Urothelium cell line (cell line): ENCODE measurements at regions not wholly inside any gene's neighbourhood (a gene's known extent, or its start where the extent isn't known, plus 50 kb on each side); places are given as distances from the start of the nearest gene placed in this dataset.

ENCODE experiments used
- DNase-seq: peaks from one replicate; pipeline ENCODE4 v3.0.0; 2011; ENCODE audit warnings: low spot score, mixed read lengths
- FAIRE-seq: peaks from 2 replicates; lab custom pipeline; 2011; peaks lifted over from hg19 to GRCh38; lab: Jason Lieb, UNC

- FAIRE-seq = no peak
- DNase-seq = no peak
These were observed 395.1 kb downstream of the RAPGEF2 start for GRCh38 chr4:159497936-159498335.

GRCh38 chr4:159498446-159499115 lies 395.7 kb downstream of the RAPGEF2 start:
- DNase-seq (no peak), FAIRE-seq (no peak)

- DNase-seq (no peak), FAIRE-seq (no peak)
These were observed 398.0 kb downstream of the RAPGEF2 start for GRCh38 chr4:159500861-159501260.

- no peak for FAIRE-seq
- DNase-seq = no peak
These were observed 400.5 kb downstream of the RAPGEF2 start for GRCh38 chr4:159503236-159504008.

GRCh38 chr4:159504684-159505083 lies 401.8 kb downstream of the RAPGEF2 start:
- peak; percentile 48 for DNase-seq
- FAIRE-seq = no peak

GRCh38 chr4:159505266-159505975 lies 402.5 kb downstream of the RAPGEF2 start:
- FAIRE-seq = no peak

GRCh38 chr4:159506801-159507517 lies 404.1 kb downstream of the RAPGEF2 start:
- no peak for FAIRE-seq
- no peak for DNase-seq

More at GRCh38 chr4:159505266-159505975, 402.5 kb downstream of the RAPGEF2 start:
- DNase-seq = no peak

GRCh38 chr4:159508917-159509500 lies 406.1 kb downstream of the RAPGEF2 start:
- no peak for FAIRE-seq
- DNase-seq = no peak

GRCh38 chr4:159512348-159512747 lies 409.5 kb downstream of the RAPGEF2 start:
- DNase-seq = no peak
- FAIRE-seq = no peak

GRCh38 chr4:159515314-159516025 lies 412.6 kb downstream of the RAPGEF2 start:
- DNase-seq (no peak), FAIRE-seq (no peak)

- FAIRE-seq (no peak), DNase-seq (no peak)
These were observed 413.8 kb downstream of the RAPGEF2 start for GRCh38 chr4:159516556-159517140.

GRCh38 chr4:159520074-159520473 lies 417.2 kb downstream of the RAPGEF2 start:
- FAIRE-seq (no peak), DNase-seq (no peak)

GRCh38 chr4:159526172-159526571 lies 423.3 kb downstream of the RAPGEF2 start:
- no peak for FAIRE-seq

GRCh38 chr4:159534655-159535054 lies 431.8 kb downstream of the RAPGEF2 start:
- FAIRE-seq (no peak), DNase-seq (no peak)

More at GRCh38 chr4:159526172-159526571, 423.3 kb downstream of the RAPGEF2 start:
- DNase-seq = no peak

- no peak for FAIRE-seq
- DNase-seq = no peak
These were observed 435.7 kb downstream of the RAPGEF2 start for GRCh38 chr4:159538556-159538955.

- FAIRE-seq (no peak), DNase-seq (no peak)
These were observed 437.2 kb downstream of the RAPGEF2 start for GRCh38 chr4:159540038-159540437.

GRCh38 chr4:159540501-159540900 lies 437.6 kb downstream of the RAPGEF2 start:
- no peak for FAIRE-seq
- no peak for DNase-seq

GRCh38 chr4:159541143-159541542 lies 438.3 kb downstream of the RAPGEF2 start:
- FAIRE-seq (no peak), DNase-seq (no peak)

- no peak for FAIRE-seq
These were observed 439.4 kb downstream of the RAPGEF2 start for GRCh38 chr4:159542296-159542695.

GRCh38 chr4:159543831-159544230 lies 441.0 kb downstream of the RAPGEF2 start:
- FAIRE-seq (no peak), DNase-seq (no peak)

More at GRCh38 chr4:159542296-159542695, 439.4 kb downstream of the RAPGEF2 start:
- DNase-seq = no peak
